ENCODE measurements at regions not wholly inside any gene's neighbourhood (a gene's known extent, or its start where the extent isn't known, plus 50 kb on each side); places are given as distances from the start of the nearest gene placed in this dataset.

GRCh38 chr7:41331194-41331593 lies 371.7 kb downstream of the INHBA start:
- TF ChIP-seq CTCF (IDR thresholded peaks at IDR 0.05) (no peak), POLR2A (IDR thresholded peaks at IDR 0.05) (no peak)
